GM12892 (cell line): ENCODE measurements at regions not wholly inside any gene's neighbourhood (a gene's known extent, or its start where the extent isn't known, plus 50 kb on each side); places are given as distances from the start of the nearest gene placed in this dataset.
"Not testable (repeated sequence)": the region's sequence is repeated elsewhere in the genome, so short reads cannot be mapped to it uniquely, and the experiment has no call there.

ENCODE experiments used
- DNase-seq: peaks from one replicate; pipeline ENCODE4 v3.0.0; 2011; ENCODE audit not compliant: insufficient read length
- FAIRE-seq: peaks from 2 replicates; lab custom pipeline; 2011; peaks lifted over from hg19 to GRCh38; lab: Jason Lieb, UNC
- POLR2A ChIP-seq: IDR thresholded peaks from 2 replicates; pipeline ENCODE4 v1.6.1; 2011; ENCODE audit warnings: low read depth, low read length, control low read depth
- POLR2AphosphoS5 ChIP-seq: IDR thresholded peaks from 2 replicates; pipeline ENCODE4 v1.6.1; 2011; ENCODE audit warnings: low read depth, low read length, control low read depth
- TAF1 ChIP-seq: IDR thresholded peaks from 2 replicates; pipeline ENCODE4 v1.6.1; 2011; ENCODE audit warnings: low read depth, mild to moderate bottlenecking, control low read depth, low read length, borderline replicate concordance

GRCh38 chr1:193411215-193411614 lies 224.8 kb upstream of the B3GALT2 start:
- TF ChIP-seq TAF1 = no peak
- no peak for TF ChIP-seq POLR2A
- no peak for TF ChIP-seq POLR2AphosphoS5
- FAIRE-seq = no peak

GRCh38 chr1:193408782-193409293 lies 222.4 kb upstream of the B3GALT2 start:
- DNase-seq (no peak), FAIRE-seq (no peak)

More at GRCh38 chr1:193411215-193411614, 224.8 kb upstream of the B3GALT2 start:
- DNase-seq = no peak

GRCh38 chr1:193406901-193407300 lies 220.5 kb upstream of the B3GALT2 start:
- DNase-seq = no peak
- peak; percentile 69 for FAIRE-seq
- TF ChIP-seq POLR2A (no peak), POLR2AphosphoS5 (no peak), TAF1 (no peak)

More at GRCh38 chr1:193408782-193409293, 222.4 kb upstream of the B3GALT2 start:
- no peak for TF ChIP-seq POLR2AphosphoS5
- TF ChIP-seq TAF1 = no peak
- no peak for TF ChIP-seq POLR2A

- no peak for TF ChIP-seq POLR2AphosphoS5
- no peak for TF ChIP-seq POLR2A
- no peak for TF ChIP-seq TAF1
- DNase-seq (no peak), FAIRE-seq (no peak)
These were observed 217.8 kb upstream of the B3GALT2 start for GRCh38 chr1:193404236-193404635.

GRCh38 chr1:193402977-193403376 lies 216.6 kb upstream of the B3GALT2 start:
- DNase-seq (no peak), FAIRE-seq (no peak)
- no peak for TF ChIP-seq TAF1
- TF ChIP-seq POLR2AphosphoS5 = no peak
- TF ChIP-seq POLR2A = no peak

- DNase-seq (no peak), FAIRE-seq (no peak)
- TF ChIP-seq POLR2AphosphoS5 (no peak), POLR2A (no peak), TAF1 (no peak)
These were observed 215.6 kb upstream of the B3GALT2 start for GRCh38 chr1:193402037-193402436.

GRCh38 chr1:193394336-193394735 lies 207.9 kb upstream of the B3GALT2 start:
- FAIRE-seq = no peak
- no peak for DNase-seq
- TF ChIP-seq POLR2AphosphoS5 (no peak), TAF1 (no peak), POLR2A (no peak)

GRCh38 chr1:193392686-193393085 lies 206.3 kb upstream of the B3GALT2 start:
- TF ChIP-seq POLR2AphosphoS5 (no peak), TAF1 (no peak), POLR2A (no peak)
- FAIRE-seq (no peak), DNase-seq (no peak)

GRCh38 chr1:193388683-193389082 lies 202.3 kb upstream of the B3GALT2 start:
- DNase-seq (no peak), FAIRE-seq (no peak)
- no peak for TF ChIP-seq POLR2AphosphoS5
- TF ChIP-seq POLR2A = no peak
- no peak for TF ChIP-seq TAF1

GRCh38 chr1:193388165-193388564 lies 201.8 kb upstream of the B3GALT2 start:
- TF ChIP-seq TAF1 = no peak
- TF ChIP-seq POLR2AphosphoS5 = no peak
- no peak for TF ChIP-seq POLR2A
- FAIRE-seq = no peak
- DNase-seq = no peak

GRCh38 chr1:193387406-193387805 lies 201.0 kb upstream of the B3GALT2 start:
- DNase-seq (no peak), FAIRE-seq (no peak)
- no peak for TF ChIP-seq POLR2AphosphoS5
- TF ChIP-seq POLR2A = no peak
- no peak for TF ChIP-seq TAF1

- FAIRE-seq, DNase-seq: not testable (repeated sequence)
These were observed 192.0 kb upstream of the B3GALT2 start for GRCh38 chr1:193378451-193378850.

- no peak for FAIRE-seq
- TF ChIP-seq POLR2A = no peak
- no peak for TF ChIP-seq POLR2AphosphoS5
- no peak for TF ChIP-seq TAF1
These were observed 191.1 kb upstream of the B3GALT2 start for GRCh38 chr1:193377472-193377871.

More at GRCh38 chr1:193377472-193377871, 191.1 kb upstream of the B3GALT2 start:
- DNase-seq = no peak
